GM18867 (cell line): ENCODE measurements at regions not wholly inside any gene's neighbourhood (a gene's known extent, or its start where the extent isn't known, plus 50 kb on each side); places are given as distances from the start of the nearest gene placed in this dataset.
"Not testable (repeated sequence)": the region's sequence is repeated elsewhere in the genome, so short reads cannot be mapped to it uniquely, and the experiment has no call there.

Source experiments
- ATAC-seq: cut with Tn5 transposase; IDR thresholded peaks from one replicate; pipeline ENCODE4 v1.9.1; 2021; ENCODE audit warnings: mild to moderate bottlenecking, moderate library complexity; ENCODE audit not compliant: unreplicated experiment

GRCh38 chr7:85384392-85384791 is 197.5 kb upstream of the SEMA3D start:
- no peak for ATAC-seq

GRCh38 chr7:85381212-85381611 is 194.4 kb upstream of the SEMA3D start:
- no peak for ATAC-seq

DNA sequence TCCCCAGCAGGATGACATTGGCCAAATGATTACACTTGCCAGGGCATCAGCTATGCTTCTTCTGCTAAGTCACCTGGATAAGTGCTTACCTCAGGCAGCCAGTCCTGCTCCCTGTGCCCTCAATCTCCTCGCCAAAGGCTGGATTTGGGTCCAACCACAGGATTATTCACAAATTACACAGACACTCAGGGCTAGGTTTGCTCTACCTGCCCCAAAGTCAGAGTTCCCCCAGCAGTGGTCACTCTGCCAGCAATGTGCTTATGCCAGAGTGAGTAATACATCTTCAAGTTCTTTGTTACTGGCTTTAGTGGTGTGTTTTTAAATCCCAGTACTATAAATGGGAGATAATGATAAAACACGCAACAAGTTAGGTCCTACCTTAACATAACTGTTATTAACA is 189.7 kb upstream of the SEMA3D start:
- ATAC-seq = no peak

DNA sequence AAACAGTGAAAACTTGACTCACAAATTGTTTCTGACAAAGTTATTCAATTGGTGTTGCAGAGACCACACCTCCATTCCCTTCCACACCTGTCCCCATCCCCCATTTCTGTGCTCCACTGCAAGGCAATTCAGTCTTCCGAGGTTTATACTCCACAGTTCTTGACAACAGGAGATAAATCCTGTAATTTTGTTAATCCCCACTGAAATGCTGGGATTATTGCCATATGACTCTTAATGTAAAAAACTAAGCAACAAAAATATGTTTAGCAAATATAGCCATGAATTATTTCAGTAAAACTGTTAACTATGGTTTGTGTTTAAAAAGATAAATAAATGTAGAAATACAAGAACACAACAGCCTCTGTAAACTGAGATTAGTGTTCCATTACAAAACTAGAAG is 170.1 kb upstream of the SEMA3D start:
- ATAC-seq = no peak

DNA sequence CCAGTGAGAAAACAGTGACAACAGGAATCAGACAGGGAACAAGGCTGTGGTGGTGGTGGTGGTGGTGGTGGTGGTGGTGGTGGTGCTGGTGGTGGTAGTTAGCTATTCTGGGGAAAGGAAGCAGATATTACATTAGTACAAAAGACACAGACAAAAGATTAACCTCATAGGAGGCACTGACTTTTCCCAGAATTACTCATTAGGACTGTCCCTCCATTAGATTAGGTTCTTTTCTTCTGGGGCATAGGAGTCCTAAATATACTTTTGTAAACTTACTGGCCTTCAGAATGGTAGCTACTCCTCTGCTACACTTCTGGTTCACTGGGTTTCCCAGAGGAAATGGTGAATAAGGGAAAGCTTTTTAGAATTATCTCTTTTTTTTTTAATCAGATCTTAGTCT is 156.6 kb upstream of the SEMA3D start:
- no peak for ATAC-seq

DNA sequence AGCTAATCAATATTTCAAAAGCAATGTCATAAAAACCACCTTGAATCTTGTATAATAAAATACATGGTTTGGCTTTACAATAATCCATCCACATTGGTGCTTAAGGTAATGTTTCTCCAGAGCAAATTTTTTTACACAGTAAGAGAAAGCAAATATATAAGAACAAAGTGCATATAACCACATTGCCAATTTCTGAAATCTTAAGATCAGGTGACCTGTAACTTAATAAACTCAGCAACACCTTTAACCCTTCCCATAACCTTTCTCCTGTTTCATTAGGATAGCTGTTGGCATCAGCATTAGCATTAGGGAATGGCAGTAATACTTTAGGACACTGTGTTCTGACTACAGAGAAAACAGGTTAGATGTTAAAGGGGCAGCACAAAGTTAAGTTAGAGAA is 155.9 kb upstream of the SEMA3D start:
- no peak for ATAC-seq

- ATAC-seq = no peak
These were observed 155.1 kb upstream of the SEMA3D start for GRCh38 chr7:85341973-85342372.

DNA sequence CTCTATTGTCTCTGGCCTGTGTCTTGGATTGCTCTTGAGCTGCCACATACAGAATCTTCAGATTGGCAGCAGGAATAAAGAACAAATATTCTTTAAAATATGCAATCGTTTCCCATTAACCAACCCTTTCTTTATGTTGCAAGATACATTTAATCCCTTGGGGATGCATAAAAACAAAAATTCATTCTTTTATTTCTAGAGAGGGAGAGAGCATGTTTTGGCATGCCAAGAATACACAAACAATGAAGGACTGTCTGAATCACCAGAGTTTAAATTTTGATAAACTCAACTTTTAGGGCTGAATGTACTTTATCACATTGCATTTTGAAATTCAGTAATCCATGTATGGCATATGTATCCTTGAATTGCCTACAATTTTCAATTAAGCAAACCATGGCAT is 154.3 kb upstream of the SEMA3D start:
- no peak for ATAC-seq

DNA sequence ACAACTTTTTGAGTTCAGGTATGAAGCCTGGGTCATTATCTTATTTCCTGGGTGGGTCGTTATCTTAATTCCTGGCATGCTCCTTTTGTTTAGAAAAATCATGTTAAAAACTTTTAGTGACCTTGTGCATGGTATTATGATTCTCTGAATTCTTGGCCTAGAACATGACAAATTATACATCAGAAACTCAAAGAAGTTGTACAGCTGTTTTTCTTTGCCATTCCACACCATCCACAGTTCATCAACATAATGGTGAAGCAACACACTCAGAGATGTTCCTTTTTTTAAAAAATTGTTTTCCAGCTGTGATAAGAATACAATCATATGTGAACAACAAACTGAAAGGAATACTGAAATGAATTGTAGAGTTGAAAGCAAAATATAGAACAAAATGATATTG is 149.2 kb upstream of the SEMA3D start:
- no peak for ATAC-seq

DNA sequence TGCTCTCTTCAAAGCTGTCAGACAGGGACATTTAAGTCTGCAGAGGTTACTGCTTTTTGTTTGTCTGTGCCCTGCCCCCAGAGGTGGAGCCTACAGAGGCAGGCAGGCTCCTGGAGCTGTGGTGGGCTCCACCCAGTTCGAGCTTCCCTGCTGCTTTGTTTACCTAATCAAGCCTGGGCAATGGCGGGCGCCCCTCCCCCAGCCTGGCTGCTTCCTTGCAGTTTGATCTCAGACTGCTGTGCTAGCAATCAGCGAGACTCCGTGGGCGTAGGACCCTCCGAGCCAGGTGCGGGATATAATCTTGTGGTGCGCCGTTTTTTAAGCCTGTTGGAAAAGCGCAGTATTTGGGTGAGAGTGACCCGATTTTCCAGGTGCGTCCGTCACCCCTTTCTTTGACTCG is 148.3 kb upstream of the SEMA3D start:
- not testable (repeated sequence) for ATAC-seq

GRCh38 chr7:85328456-85328998 is 141.7 kb upstream of the SEMA3D start:
- ATAC-seq = no peak

- ATAC-seq = no peak
These were observed 137.4 kb upstream of the SEMA3D start for GRCh38 chr7:85324145-85324799.

GRCh38 chr7:85322252-85322651 is 135.4 kb upstream of the SEMA3D start:
- ATAC-seq = no peak

GRCh38 chr7:85320699-85321476 is 134.0 kb upstream of the SEMA3D start:
- no peak for ATAC-seq

- ATAC-seq = no peak
These were observed 129.6 kb upstream of the SEMA3D start for GRCh38 chr7:85316489-85316888.

GRCh38 chr7:85310301-85310700 is 123.4 kb upstream of the SEMA3D start:
- ATAC-seq = no peak

GRCh38 chr7:85306115-85306514 is 119.3 kb upstream of the SEMA3D start:
- ATAC-seq = no peak

GRCh38 chr7:85294176-85294575 is 107.3 kb upstream of the SEMA3D start:
- ATAC-seq = no peak

DNA sequence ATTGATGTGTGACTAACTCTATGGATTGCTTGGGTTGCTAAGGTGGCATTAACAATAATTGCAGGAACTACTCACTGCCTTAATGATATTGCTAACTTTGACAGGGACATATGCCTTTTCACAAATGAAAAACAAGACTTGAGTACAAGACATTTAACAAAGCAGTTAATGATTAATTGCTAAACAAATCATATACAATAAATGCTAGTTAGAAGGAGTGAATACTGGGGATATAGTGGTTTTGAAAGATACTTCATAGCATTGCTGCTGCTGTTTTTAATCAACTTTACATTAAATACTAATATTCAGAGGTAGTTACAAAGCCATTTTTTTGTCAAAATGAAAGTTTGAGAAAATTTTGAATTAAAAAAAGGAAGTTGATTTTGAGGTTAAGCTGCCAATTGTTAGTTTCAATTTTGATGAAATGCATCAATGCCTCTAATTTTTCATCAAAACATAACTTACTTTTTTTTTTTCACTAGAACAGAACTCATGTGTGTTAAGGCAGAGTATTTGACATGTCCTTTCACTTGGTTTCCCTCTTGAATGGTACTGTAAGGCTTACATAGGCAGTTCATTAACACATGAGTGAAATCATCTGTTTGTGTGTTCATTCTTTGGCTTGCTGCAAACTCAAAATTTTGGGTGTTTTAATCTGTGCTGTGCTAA is 106.2 kb upstream of the SEMA3D start:
- peak; percentile 67 for ATAC-seq

GRCh38 chr7:85290269-85290668 is 103.4 kb upstream of the SEMA3D start:
- ATAC-seq = peak; percentile 50

- no peak for ATAC-seq
These were observed 102.4 kb upstream of the SEMA3D start for GRCh38 chr7:85289279-85289678.
